NCI-H2029 (cell line): ENCODE measurements at regions not wholly inside any gene's neighbourhood (a gene's known extent, or its start where the extent isn't known, plus 50 kb on each side); places are given as distances from the start of the nearest gene placed in this dataset.
"Not testable (repeated sequence)": the region's sequence is repeated elsewhere in the genome, so short reads cannot be mapped to it uniquely, and the experiment has no call there.

ENCODE experiments used
- DNase-seq: peaks from one replicate; lab custom pipeline; 2025; lab: John Stamatoyannopoulos, UW

GRCh38 chr7:145919712-145920111 lies 196.9 kb upstream of the CNTNAP2 start:
- DNase-seq: no peak

DNA sequence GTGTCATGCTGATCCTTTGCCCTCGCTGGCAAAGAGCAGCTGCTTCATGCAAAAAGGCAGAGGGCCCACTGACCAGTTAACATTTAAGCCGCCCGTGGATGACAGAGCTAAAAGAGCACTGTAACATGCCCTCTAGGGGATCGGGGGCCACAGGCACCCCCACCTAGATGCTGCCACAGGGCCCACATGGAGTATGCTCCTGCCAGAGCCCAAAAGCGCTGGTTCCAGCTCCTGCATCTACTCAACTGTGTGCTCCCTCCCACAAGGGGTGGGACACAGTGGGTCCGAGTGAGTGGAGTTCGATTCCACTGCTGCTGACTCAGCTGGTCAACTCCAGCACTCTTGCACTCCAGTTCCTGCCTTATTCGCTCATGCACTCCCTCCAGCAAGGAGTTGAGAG lies 199.8 kb upstream of the CNTNAP2 start:
- DNase-seq: no peak

- no peak for DNase-seq
Measured at GRCh38 chr7:145915679-145916078, 200.9 kb upstream of the CNTNAP2 start.

GRCh38 chr7:145909991-145910513 lies 206.5 kb upstream of the CNTNAP2 start:
- no peak for DNase-seq

DNA sequence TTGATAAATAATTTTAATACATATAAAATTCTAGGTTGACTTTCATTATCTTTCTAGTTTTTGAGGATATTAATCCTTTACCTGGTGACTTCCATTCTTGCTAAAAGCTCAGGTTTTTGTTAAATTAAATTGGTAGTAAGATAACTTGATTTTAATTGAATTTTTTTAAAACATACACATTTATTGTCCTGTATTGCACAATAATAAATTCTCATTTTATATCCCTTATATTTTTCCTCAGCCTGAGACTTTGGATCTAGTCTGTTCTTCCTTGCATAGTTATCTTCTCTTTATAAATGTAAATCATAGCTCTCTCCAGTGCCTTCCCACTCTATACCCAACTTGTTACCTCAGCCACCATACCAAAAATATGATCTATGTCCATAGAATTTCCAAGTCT lies 212.9 kb upstream of the CNTNAP2 start:
- no peak for DNase-seq

DNA sequence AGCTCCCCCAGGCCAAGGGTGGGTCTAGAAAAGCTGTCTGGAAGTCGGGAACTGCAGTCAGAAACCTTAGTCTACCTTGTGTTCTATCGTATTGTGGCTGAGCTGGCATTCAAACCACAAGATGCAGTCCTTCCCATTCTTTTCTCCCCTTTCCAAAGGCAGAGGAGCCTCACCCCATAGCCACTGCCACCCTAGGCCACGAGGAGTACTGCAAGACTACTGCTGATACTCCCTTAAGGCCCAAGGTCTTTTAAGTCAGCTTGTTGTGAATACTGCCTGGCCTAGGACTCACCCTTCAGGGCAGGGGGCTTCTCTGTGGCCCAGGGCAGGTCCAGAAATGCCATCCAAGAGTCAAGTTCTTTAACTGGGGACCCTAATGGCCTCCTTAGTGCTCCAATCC lies 214.5 kb upstream of the CNTNAP2 start:
- no peak for DNase-seq

- DNase-seq: no peak
Measured at GRCh38 chr7:145899938-145900337, 216.7 kb upstream of the CNTNAP2 start.

- DNase-seq: no peak
Measured at GRCh38 chr7:145893925-145894535, 222.6 kb upstream of the CNTNAP2 start.

DNA sequence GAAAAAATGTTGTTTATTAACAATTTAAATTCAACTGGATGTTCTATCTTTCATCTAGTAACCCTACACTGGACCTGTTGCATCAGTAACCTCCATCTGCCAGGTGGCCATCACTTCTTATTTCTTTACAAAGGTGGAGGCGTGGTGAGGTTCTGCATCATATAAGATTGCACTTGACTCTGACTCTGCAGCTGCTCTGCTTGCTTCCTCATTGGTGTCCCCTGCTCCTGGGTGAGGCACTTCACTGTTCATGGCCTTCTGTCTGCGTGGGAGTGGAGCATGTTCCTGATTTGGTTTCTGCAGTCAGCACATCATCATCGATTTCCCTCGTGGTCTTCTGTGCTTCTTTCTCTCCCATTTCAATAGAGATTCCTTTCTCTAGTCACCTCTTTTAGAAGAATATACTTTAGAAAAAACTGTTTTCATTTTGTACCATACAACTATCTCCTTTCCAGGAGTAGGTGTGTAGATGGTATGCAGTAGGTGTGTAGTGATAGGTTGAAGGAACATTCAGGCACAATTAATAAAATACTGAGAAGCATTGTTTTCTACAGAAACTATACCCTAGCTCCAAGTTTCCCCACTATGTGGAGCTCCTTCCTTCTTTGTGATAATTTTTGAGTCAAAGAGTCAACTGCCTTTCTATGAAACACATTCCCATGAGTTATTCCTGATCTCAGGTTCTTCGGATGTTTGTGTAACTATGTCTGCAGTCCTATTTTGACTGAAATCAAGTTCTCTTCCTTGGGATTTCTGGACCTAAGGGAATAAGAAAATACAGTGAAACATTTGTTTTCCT lies 231.7 kb upstream of the CNTNAP2 start:
- no peak for DNase-seq

GRCh38 chr7:145876376-145876775 lies 240.2 kb upstream of the CNTNAP2 start:
- DNase-seq: no peak

DNA sequence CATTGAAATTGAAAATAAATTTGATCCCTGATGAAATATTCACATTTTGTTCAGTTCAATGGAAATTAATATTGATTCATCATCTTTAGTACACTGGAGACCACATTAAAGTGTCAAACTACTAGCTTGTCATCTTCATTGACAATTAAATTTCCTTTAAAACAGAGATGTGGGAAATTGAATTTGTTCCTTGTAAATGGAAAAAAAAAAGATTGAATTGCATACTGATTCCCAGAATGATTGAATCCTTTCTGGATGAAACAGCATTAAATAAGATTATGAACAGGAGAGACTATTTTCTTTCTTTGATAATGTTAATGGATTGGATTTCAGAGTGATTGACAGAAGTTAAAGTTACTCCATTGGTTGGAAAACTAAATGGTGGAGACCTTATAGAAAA lies 241.3 kb upstream of the CNTNAP2 start:
- DNase-seq: no peak

GRCh38 chr7:145868935-145869334 lies 247.7 kb upstream of the CNTNAP2 start:
- DNase-seq: no peak

DNA sequence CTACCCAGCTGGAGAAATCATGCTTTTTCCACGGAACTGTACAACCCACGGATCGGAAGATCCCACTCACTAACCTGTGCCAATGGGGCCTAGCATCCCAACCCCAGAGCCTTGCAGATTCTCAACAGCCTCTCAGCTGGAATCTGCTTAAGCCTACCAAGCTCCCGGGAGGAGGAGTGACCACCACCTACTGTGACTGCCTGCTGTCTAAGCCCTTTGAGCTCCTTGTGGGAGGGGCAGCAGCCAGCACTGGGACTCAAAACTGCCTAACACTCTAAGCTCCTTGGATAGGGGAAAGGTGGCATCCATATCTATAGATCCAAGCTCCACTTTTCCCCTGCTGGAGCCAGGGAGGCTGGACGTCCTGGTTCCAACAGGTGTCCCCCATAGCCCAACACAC lies 254.4 kb upstream of the CNTNAP2 start:
- DNase-seq: no peak

DNA sequence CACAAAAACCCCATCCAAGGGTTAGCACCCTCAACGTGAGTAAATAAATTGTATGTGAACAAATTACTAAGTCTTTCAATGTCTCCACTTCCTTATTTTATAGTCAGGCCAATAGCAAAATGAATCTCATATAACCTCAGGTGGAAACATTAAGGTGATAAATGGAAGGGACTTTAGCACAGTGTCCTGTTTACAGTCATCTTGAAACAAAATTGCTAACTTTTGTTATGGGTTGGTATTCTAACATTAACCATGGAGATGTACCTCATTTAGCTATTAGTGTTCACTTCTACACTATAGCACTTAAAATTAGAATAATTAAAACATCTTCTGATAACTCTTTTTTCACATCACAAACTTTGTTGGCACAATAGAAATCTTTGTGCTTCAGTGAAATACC lies 255.8 kb upstream of the CNTNAP2 start:
- DNase-seq: no peak

GRCh38 chr7:145850636-145851035 lies 266.0 kb upstream of the CNTNAP2 start:
- no peak for DNase-seq

GRCh38 chr7:145848691-145849090 lies 267.9 kb upstream of the CNTNAP2 start:
- DNase-seq: no peak

GRCh38 chr7:145845345-145845744 lies 271.3 kb upstream of the CNTNAP2 start:
- DNase-seq: no peak

DNA sequence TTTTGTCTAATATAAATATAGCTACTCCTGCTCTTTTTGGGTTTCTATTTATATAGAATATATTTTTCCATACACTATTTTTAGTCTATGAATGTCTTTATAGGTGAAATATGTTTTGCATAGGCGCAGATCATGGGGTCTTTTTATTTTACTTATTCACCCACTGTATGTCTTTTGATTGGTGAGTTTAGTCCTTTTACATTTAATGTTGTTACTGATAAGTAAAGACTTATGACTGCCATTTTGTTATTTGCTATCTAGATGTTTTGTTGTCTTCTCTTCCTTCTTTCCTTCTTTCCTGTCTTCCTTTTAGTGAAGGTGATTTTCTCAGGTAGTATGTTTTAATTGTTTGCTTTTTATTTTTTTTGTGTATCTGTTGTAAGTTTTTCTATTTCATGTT lies 276.8 kb upstream of the CNTNAP2 start:
- DNase-seq: no peak

DNA sequence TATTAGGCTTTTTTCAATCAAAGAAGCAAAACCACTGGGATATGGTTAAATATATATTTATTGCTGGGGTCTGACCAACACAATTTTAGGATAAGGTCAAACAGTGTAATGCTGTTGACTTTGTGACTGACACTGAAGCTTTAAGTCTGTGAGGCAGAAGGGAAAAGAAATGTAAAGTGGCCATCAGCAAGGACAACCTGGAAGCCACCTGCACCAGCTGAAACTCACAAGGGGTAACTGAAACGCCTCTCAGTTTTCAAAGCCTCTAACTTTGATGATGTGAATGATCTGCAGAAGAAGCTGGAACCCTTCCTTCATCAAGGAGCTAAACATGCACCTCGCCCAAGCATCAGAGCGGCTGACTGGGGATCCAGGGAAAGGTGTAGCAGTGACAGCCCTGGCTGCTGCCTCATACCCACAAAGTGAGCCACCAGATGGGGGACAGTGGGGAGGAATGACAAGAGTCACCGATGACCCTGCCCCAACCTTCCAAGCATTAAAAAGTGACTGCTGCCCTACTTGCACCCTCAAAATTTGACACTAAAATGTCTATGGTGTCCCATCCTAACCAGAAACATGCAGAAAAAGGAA lies 284.9 kb upstream of the CNTNAP2 start:
- DNase-seq: no peak

DNA sequence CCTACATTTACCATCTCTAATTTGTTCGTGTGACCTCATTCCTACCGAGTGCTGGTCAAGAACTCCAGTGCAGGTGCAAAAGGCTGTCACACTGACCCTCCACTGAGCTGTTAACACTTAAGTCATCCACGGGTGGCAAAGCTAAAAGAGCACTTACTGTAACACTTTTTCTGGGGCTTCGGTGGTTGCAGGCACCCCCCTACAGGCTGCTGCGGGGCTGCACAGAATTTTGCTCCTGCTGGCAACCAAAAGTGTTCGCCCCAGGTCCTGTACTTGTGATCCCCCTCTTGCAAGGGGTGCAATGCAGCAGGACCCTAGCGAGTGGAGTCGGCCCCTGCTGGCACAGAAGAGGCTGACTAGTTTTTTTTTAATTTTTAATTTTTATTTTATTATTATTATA lies 298.9 kb upstream of the CNTNAP2 start:
- DNase-seq: no peak

GRCh38 chr7:145812218-145812617 lies 304.4 kb upstream of the CNTNAP2 start:
- no peak for DNase-seq

DNA sequence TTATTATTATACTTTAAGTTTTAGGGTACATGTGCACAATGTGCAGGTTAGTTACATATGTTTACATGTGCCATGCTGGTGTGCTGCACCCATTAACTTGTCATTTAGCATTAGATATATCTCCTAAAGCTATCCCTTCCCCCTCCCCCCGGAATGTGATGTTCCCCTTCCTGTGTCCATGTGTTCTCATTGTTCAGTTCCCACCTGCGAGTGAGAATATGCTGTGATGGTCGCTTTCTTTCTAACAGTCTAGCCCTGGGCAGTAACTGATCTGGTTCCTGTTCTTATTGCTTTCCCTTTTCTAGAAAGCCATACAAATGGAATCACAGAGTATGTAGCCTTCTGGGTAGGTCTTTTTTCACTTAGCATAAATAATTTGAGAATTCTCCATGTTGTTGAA lies 311.1 kb upstream of the CNTNAP2 start:
- not testable (repeated sequence) for DNase-seq

- no peak for DNase-seq
Measured at GRCh38 chr7:145797507-145797906, 319.1 kb upstream of the CNTNAP2 start.
